NB4 (cell line): ENCODE measurements at regions not wholly inside any gene's neighbourhood (a gene's known extent, or its start where the extent isn't known, plus 50 kb on each side); places are given as distances from the start of the nearest gene placed in this dataset.

ENCODE experiments used
- MYC ChIP-seq: IDR thresholded peaks from 2 replicates; pipeline ENCODE4 v1.6.1; 2011; ENCODE audit warnings: low read depth, low read length
- POLR2A ChIP-seq: IDR thresholded peaks from 2 replicates; pipeline ENCODE4 v1.6.1; 2011; ENCODE audit warnings: mild to moderate bottlenecking; ENCODE audit not compliant: insufficient read length; ENCODE audit errors: extremely low read depth
- TF ChIP-seq, protein P1 (sequence below): IDR thresholded peaks from one replicate; pipeline ENCODE4 v1.5.1; 2012; ENCODE audit warnings: low read depth, low read length
- TF ChIP-seq, protein P2 (sequence below): IDR thresholded peaks from 2 replicates; pipeline ENCODE4 v1.6.1; 2011; ENCODE audit warnings: low read depth, low read length

DNA sequence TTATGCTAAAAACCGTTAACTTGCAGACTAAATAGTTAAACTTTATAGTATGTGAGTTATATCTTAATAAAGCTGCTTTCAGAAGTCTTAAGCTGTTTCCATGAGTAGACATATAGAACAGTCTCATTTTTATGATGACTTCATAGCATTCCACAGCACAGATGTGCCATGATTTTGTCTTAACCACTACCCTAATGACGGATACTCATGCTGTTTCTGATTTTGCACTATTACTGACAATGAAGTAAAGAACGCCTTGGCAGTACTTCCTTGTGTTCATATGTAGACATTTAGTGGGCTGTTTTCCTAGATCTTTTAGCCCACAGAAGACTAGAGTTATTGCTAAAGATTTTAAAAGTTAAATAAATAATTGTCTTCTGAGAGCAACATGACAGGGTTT lies 175.6 kb upstream of the RAB6C start:
- TF ChIP-seq, protein P1, sequence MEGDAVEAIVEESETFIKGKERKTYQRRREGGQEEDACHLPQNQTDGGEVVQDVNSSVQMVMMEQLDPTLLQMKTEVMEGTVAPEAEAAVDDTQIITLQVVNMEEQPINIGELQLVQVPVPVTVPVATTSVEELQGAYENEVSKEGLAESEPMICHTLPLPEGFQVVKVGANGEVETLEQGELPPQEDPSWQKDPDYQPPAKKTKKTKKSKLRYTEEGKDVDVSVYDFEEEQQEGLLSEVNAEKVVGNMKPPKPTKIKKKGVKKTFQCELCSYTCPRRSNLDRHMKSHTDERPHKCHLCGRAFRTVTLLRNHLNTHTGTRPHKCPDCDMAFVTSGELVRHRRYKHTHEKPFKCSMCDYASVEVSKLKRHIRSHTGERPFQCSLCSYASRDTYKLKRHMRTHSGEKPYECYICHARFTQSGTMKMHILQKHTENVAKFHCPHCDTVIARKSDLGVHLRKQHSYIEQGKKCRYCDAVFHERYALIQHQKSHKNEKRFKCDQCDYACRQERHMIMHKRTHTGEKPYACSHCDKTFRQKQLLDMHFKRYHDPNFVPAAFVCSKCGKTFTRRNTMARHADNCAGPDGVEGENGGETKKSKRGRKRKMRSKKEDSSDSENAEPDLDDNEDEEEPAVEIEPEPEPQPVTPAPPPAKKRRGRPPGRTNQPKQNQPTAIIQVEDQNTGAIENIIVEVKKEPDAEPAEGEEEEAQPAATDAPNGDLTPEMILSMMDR: no peak
- TF ChIP-seq MYC: no peak
- TF ChIP-seq POLR2A: no peak
- TF ChIP-seq, protein P2, sequence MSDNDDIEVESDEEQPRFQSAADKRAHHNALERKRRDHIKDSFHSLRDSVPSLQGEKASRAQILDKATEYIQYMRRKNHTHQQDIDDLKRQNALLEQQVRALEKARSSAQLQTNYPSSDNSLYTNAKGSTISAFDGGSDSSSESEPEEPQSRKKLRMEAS: no peak
